GM18520 (cell line): ENCODE measurements at regions not wholly inside any gene's neighbourhood (a gene's known extent, or its start where the extent isn't known, plus 50 kb on each side); places are given as distances from the start of the nearest gene placed in this dataset.

Experiments used
- ATAC-seq: cut with Tn5 transposase; IDR thresholded peaks from one replicate; pipeline ENCODE4 v1.9.1; 2021; ENCODE audit not compliant: unreplicated experiment

DNA sequence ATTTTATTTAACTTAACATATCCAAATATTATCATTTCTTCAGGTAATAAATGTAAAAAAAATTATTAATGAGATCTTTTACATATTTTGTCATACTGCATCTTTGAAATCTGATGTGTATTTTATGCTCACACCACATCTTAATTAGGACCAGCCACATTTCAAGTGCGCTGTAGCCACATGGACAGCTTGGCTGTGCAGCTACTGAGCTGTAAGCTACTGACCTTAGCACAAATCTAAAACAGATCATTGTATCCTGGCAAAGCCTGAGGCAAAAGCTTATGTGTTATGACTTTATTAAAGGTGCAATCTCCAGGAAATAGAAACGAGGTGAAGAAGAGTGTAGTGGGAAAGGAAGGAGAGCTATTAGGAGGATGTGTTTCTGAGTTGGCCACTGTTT is 126.7 kb upstream of the UBE2E2 start:
- no peak for ATAC-seq

DNA sequence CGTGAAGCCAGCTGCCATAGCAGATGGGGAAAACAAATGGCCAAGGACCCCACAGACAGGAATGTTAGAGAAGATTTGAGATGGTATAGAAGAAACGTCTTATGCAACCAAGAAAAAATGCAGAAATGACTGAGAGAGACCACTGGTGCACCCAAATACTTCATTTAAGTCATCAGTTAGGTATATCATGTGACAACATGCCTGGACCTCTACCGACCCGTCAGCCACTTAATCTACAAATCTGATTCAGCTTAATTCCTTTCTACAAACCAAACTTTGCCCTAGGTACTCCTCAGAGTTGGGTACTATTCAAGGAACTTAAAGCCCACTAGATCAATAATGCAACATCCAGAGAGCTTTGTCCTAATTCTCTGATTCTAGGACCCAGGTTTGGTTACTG is 126.0 kb upstream of the UBE2E2 start:
- ATAC-seq = no peak

GRCh38 chr3:23078735-23079134 is 124.4 kb upstream of the UBE2E2 start:
- no peak for ATAC-seq

- no peak for ATAC-seq
Observed at GRCh38 chr3:23079976-23080375, 123.2 kb upstream of the UBE2E2 start.

GRCh38 chr3:23083701-23084100 is 119.4 kb upstream of the UBE2E2 start:
- no peak for ATAC-seq

GRCh38 chr3:23084367-23084766 is 118.8 kb upstream of the UBE2E2 start:
- no peak for ATAC-seq

- no peak for ATAC-seq
Observed at GRCh38 chr3:23085261-23085660, 117.9 kb upstream of the UBE2E2 start.

GRCh38 chr3:23086331-23086730 is 116.8 kb upstream of the UBE2E2 start:
- ATAC-seq = no peak

DNA sequence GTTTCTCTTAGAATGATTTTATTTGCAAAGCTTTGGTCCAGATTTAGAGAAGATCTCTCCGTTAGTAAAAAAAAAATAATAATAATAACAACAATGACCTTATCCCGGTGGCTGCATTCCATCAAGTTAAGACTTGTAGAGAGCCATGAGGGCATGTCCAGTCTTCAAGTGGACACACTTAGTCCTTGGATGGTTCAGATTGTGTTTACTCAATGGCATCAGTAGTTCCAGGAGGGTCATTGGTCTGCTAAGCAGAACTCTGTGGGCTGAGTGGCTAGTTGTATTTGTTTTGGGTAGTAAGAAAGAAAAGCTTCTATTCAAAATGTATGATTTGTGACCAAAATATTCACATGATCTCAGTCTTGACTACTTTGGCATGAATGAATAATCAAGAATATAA is 116.3 kb upstream of the UBE2E2 start:
- ATAC-seq = no peak

DNA sequence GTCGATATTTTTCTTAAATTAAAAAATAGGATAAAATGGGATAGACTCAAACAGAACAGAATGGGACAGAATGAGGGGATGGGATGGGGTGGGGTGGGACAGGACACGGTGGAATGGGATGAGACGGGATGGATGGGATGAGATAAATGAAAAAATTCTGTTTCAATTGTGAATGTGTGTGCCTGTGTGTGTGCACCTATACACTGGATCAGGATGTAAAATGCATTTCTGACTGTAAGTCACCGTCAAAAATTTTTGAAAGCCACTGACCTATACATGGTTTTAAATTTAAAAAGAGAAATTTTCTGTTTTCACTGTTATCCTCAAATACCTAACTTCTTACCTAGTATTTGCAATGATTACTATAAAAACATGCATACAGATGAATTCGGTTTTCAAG is 108.7 kb upstream of the UBE2E2 start:
- no peak for ATAC-seq

GRCh38 chr3:23094890-23095462 is 108.2 kb upstream of the UBE2E2 start:
- ATAC-seq = no peak

GRCh38 chr3:23096041-23096440 is 107.1 kb upstream of the UBE2E2 start:
- no peak for ATAC-seq

DNA sequence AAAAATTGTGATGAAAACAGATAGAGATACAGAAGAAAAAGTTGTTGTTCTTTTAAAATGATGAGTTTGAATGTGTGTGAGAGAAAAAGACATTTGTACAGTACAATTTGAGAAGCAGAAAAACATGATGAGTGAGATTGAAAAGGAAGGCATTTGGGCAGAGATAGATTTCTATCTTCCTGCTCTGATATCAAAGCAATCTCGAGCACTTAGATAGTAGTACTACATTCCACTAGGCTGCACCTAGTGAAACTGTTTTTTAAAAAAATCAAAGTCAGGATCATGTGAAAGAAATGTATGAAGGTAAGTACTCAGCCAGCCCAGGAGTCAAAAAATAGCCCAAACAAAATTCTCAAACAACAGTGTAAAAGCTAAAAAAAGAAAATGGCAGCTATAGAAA is 104.1 kb upstream of the UBE2E2 start:
- ATAC-seq = no peak

GRCh38 chr3:23099677-23100076 is 103.5 kb upstream of the UBE2E2 start:
- no peak for ATAC-seq

- ATAC-seq = no peak
Observed at GRCh38 chr3:23100106-23100505, 103.0 kb upstream of the UBE2E2 start.

DNA sequence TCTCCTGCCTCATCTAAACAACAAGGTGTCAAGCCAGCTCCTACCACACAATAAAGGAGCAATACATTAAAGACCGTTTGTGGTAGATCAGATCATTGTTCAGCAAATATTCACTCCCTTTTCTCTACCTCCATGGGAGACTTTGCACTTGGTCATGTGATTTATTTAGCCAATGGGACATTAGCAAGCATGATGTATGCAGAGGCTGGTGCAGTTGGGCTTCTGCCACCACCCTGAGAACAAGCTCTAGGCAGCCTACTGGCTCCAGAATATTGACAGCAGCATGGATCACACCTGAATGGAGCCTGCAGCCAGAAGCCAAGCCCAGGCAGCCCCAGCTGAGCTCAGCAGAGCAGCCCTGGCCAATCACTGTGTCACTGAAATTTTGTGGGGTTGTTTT is 99.4 kb upstream of the UBE2E2 start:
- no peak for ATAC-seq

GRCh38 chr3:23105048-23105447 is 98.1 kb upstream of the UBE2E2 start:
- no peak for ATAC-seq

DNA sequence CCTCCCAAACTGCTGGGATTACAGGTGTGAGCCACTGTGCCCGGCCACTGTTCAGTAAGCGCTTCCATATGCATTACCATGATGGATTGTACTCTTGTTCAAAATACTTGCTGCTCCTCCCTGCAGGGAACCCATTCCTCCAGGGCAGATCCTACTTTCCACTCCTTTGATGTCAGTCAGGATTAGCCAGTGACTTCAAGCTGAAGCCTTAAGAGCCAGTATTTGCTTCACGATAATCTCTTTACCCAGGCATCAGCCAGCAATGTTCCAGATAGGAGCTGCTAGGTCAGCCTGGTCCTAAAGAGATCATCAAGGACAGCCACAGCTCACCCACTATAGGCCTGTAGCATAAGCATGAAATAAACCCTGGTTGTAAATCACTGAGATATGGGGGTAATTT is 96.5 kb upstream of the UBE2E2 start:
- ATAC-seq = no peak

- no peak for ATAC-seq
Observed at GRCh38 chr3:23107221-23107620, 95.9 kb upstream of the UBE2E2 start.

- no peak for ATAC-seq
Observed at GRCh38 chr3:23108451-23109057, 94.6 kb upstream of the UBE2E2 start.

DNA sequence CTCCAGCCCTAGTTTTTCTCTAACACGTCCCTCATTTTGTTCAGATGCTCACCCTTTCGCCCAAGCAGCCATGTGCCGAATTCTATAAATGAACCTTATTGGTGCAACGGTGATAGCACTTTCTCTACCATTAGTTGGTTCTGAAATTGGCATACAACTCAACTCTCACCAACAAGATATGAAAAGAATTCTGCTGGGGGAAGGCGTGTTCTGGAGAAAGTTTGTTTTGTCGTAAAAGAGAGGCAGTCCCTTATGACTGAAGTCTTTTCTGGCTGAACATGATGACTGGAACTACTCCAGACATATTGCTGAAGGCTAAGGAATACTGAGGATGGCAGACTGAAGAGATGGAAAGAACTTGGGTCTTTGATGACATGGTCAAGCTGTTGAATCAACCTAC is 91.8 kb upstream of the UBE2E2 start:
- no peak for ATAC-seq

GRCh38 chr3:23111797-23112196 is 91.3 kb upstream of the UBE2E2 start:
- no peak for ATAC-seq

- no peak for ATAC-seq
Observed at GRCh38 chr3:23112491-23112890, 90.6 kb upstream of the UBE2E2 start.
